Loucy (cell line): ENCODE measurements at regions not wholly inside any gene's neighbourhood (a gene's known extent, or its start where the extent isn't known, plus 50 kb on each side); places are given as distances from the start of the nearest gene placed in this dataset.

Experiments
- CTCF ChIP-seq: fragments of 200-600 bp; sonication (generic); conservative IDR thresholded peaks from 2 replicates; pipeline ENCODE4 v1.5.1; 2014; ENCODE audit warnings: mild to moderate bottlenecking, antibody characterized with exemption, low read length
- EZH2phosphoT487 ChIP-seq: fragments of 200-600 bp; IDR thresholded peaks from 2 replicates; pipeline ENCODE4 v1.6.1; 2018; ENCODE audit warnings: antibody characterized with exemption, mild to moderate bottlenecking, moderate library complexity, borderline replicate concordance

GRCh38 chr15:70450142-70450443 is 313.3 kb downstream of the UACA start:
- TF ChIP-seq CTCF = no peak
- TF ChIP-seq EZH2phosphoT487 = no peak
